ENCODE measurements at regions not wholly inside any gene's neighbourhood (a gene's known extent, or its start where the extent isn't known, plus 50 kb on each side); places are given as distances from the start of the nearest gene placed in this dataset.
"Not testable (repeated sequence)": the region's sequence is repeated elsewhere in the genome, so short reads cannot be mapped to it uniquely, and the experiment has no call there.

GRCh38 chr11:3519841-3520240, 122.0 kb downstream of the ART5 start:
- TF ChIP-seq CTCF, POLR2A (IDR thresholded peaks at IDR 0.05): not testable (repeated sequence)

Measured in Peyer's patch (tissue), 4 donors.